Skeletal muscle satellite cell (primary cell): ENCODE measurements at regions not wholly inside any gene's neighbourhood (a gene's known extent, or its start where the extent isn't known, plus 50 kb on each side); places are given as distances from the start of the nearest gene placed in this dataset. TPM values are rescaled to one million over a fixed set of nuclear protein-coding genes. Genes with fewer than 3 reads are reported as not detected.

Experiments used
- H3K27me3 ChIP-seq: 2 replicates; pipeline ENCODE4 v1.7.0; 2013; ENCODE audit warnings: low read length; ENCODE audit not compliant: control insufficient read depth, insufficient read depth
- H3K36me3 ChIP-seq: 2 replicates; pipeline ENCODE4 v1.7.0; 2013; ENCODE audit warnings: mild to moderate bottlenecking, control low read depth, low read length; ENCODE audit not compliant: insufficient read depth
- H3K4me1 ChIP-seq: 2 replicates; pipeline ENCODE4 v1.7.0; 2013; ENCODE audit warnings: low read length; ENCODE audit not compliant: control insufficient read depth, insufficient read depth
- H3K4me2 ChIP-seq: 2 replicates; pipeline ENCODE4 v1.7.0; 2013; ENCODE audit warnings: mild to moderate bottlenecking, low read length
- H3K4me3 ChIP-seq: 2 replicates; pipeline ENCODE4 v1.7.0; 2013; ENCODE audit warnings: low read length
- H3K9ac ChIP-seq: 2 replicates; pipeline ENCODE4 v1.7.0; 2013; ENCODE audit warnings: mild to moderate bottlenecking, low read depth, low read length, moderate library complexity
- H3K9me3 ChIP-seq: replicated peaks from 2 replicates; pipeline ENCODE4 v1.7.0; 2013; ENCODE audit warnings: mild to moderate bottlenecking, control low read depth, low read length
- small RNA-seq: library from RNA; depleted of rRNA; stranded (forward); fragments of <200 nt; gene quantifications from one replicate; pipeline ENCODE3, GENCODE V24; 2012

DNA sequence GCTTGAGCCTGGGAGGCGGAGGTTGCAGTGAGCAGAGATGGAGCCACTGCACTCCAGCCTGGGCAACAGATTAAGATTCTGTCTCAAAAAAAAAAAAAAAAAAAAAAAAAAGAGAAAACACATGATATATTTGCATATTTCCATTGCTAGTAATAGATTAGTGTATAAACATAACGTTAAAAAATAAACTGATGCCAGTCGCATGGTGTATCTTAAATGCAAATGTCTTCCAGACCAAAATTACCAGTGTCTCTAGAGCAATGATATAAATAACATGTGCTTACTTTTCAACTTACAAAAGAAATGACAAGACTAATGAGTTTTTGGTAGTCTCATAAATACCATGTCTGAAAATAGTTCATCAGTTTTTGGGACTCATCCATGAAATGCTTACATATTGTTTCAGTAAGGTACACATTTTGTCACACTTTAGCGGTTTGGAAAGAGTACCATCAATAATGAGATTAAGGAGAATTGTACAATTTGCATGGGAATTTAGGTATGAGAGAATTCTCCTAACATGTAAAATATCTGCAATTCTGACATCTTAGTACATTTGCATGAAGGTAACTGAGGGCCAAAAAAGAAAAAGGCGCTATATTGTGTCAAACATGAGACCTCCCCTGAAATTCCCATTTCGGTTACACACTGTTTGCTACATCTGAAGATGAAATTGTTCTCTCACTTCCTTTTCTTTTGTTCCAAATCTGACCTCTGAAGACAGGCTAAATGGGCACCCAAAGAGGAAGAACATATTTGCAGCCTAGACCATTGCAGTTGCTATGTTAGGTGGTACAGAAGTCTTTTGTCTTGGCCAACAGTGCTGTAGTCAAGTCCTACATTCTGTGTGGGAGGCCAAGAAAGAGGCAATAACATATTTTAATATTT is 51.5 kb upstream of the PIP4K2A start:
- H3K9me3 ChIP-seq: no peaks in the 10 kb centered on the region
- no peak overlapping the region for H3K4me2 ChIP-seq
- H3K27me3 ChIP-seq: no peaks in the 10 kb centered on the region
- no peak overlapping the region for H3K9ac ChIP-seq
- H3K36me3 ChIP-seq: no peaks in the 10 kb centered on the region
- H3K4me3 ChIP-seq: no peak overlapping the region
- H3K4me1 ChIP-seq: no peaks in the 10 kb centered on the region

DNA sequence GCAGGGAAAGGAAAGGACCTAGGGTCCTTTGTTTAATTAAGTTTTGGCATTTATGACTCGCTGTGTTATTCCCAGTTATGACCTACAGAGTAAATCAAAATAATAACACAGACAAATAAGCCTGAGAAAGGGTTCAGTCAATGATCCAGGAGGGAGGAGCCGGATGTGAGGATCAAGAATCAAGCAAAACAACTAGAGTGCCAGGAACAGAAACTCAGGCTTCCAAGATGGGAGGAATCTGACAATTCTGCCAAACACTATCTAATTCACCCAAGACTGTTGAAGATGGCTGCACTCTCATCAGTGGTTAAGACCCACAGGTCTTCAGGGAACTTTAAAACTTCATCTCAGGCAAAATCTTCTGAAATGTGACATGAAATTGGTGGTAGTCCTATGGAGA is 50.3 kb upstream of the PIP4K2A start:
- H3K4me2 ChIP-seq: no peak overlapping the region
- no peaks in the 10 kb centered on the region for H3K36me3 ChIP-seq
- no peaks in the 10 kb centered on the region for H3K4me1 ChIP-seq
- no peaks in the 10 kb centered on the region for H3K27me3 ChIP-seq
- H3K9me3 ChIP-seq: no peaks in the 10 kb centered on the region
- no peak overlapping the region for H3K4me3 ChIP-seq
- H3K9ac ChIP-seq: no peak overlapping the region

Small RNA genes in the stretch of these regions (small RNA-seq; reads per million reads assigned to genes)
- not detected for gene RNU6-413P
